ENCODE measurements at regions not wholly inside any gene's neighbourhood (a gene's known extent, or its start where the extent isn't known, plus 50 kb on each side); places are given as distances from the start of the nearest gene placed in this dataset.

- TF ChIP-seq CTCF (IDR thresholded peaks at IDR 0.05; ENCODE audit: borderline replicate concordance, insufficient read depth, low read depth, low read length) = no peak
- no peak overlapping the region for H3K4me3 ChIP-seq (ENCODE audit: low read depth, low read length)
Observed at GRCh38 chr3:107077391-107077790, 299.8 kb upstream of the CCDC54 start.

- TF ChIP-seq CTCF (IDR thresholded peaks at IDR 0.05; ENCODE audit: borderline replicate concordance, insufficient read depth, low read depth, low read length) = no peak
- H3K4me3 ChIP-seq (ENCODE audit: low read depth, low read length) = no peak overlapping the region
Observed at GRCh38 chr3:107082527-107082926, 294.7 kb upstream of the CCDC54 start.

- H3K4me3 ChIP-seq (ENCODE audit: low read depth, low read length) = no peak overlapping the region
- no peak for TF ChIP-seq CTCF (IDR thresholded peaks at IDR 0.05; ENCODE audit: borderline replicate concordance, insufficient read depth, low read depth, low read length)
Observed at GRCh38 chr3:107085261-107085660, 292.0 kb upstream of the CCDC54 start.

GRCh38 chr3:107092121-107092520, 285.1 kb upstream of the CCDC54 start:
- no peak overlapping the region for H3K4me3 ChIP-seq (ENCODE audit: low read depth, low read length)
- no peak for TF ChIP-seq CTCF (IDR thresholded peaks at IDR 0.05; ENCODE audit: borderline replicate concordance, insufficient read depth, low read depth, low read length)

GRCh38 chr3:107098864-107099263, 278.4 kb upstream of the CCDC54 start:
- TF ChIP-seq CTCF (IDR thresholded peaks at IDR 0.05; ENCODE audit: borderline replicate concordance, insufficient read depth, low read depth, low read length) = no peak
- no peak overlapping the region for H3K4me3 ChIP-seq (ENCODE audit: low read depth, low read length)

GRCh38 chr3:107100137-107100536, 277.1 kb upstream of the CCDC54 start:
- no peak for TF ChIP-seq CTCF (IDR thresholded peaks at IDR 0.05; ENCODE audit: borderline replicate concordance, insufficient read depth, low read depth, low read length)

GRCh38 chr3:107100573-107100972, 276.7 kb upstream of the CCDC54 start:
- no peak for TF ChIP-seq CTCF (IDR thresholded peaks at IDR 0.05; ENCODE audit: borderline replicate concordance, insufficient read depth, low read depth, low read length)

More at GRCh38 chr3:107100137-107100536, 277.1 kb upstream of the CCDC54 start:
- no peak overlapping the region for H3K4me3 ChIP-seq (ENCODE audit: low read depth, low read length)

More at GRCh38 chr3:107100573-107100972, 276.7 kb upstream of the CCDC54 start:
- no peak overlapping the region for H3K4me3 ChIP-seq (ENCODE audit: low read depth, low read length)
